PC-3 (cell line): ENCODE measurements at regions not wholly inside any gene's neighbourhood (a gene's known extent, or its start where the extent isn't known, plus 50 kb on each side); places are given as distances from the start of the nearest gene placed in this dataset.

Source experiments
- EZH2 ChIP-seq: fragments of 300-600 bp; sonication (generic); IDR thresholded peaks from one replicate; pipeline ENCODE4 v1.6.1; 2017; ENCODE audit warnings: antibody characterized with exemption, mild to moderate bottlenecking, low read length; ENCODE audit not compliant: unreplicated experiment
- TF ChIP-seq, protein P1 (sequence below): fragments of 300-600 bp; sonication (generic); conservative IDR thresholded peaks from 2 replicates; pipeline ENCODE4 v1.5.1; 2017; ENCODE audit warnings: antibody characterized with exemption, low read depth, mild to moderate bottlenecking, low read length

DNA sequence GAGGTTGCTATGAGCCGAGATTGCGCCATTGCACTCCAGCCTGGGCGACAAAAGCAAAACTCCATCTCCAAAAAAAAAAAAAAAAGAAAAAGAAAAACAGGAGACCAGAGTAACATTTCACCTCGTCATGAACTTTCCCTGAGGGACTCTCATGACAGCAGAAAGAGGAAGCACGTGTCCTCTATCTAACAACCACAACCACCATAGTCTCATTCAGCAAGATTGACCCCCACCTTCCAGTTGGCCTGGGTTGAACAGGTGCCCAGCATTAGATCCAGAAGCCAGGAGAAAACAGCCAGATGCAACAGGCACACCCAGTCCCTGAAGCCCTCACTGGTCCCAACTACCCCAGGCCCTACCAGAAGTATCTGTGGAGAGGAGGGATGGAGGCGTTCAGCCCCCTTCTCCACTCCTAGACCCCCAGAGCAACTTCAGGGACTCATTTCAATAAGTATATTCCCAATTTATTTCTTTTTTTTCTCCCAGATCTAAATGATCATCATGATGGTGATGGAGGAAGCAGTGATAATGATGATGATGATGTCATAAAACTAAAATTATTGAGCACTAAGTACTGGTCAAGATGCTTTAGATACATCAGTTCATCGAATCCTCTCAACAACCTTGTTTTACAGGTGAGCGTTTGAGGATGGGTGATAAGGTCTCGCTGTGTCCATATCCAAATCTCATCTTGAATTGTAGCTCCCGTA, 235.0 kb downstream of the EFCAB11 start:
- TF ChIP-seq, protein P1, sequence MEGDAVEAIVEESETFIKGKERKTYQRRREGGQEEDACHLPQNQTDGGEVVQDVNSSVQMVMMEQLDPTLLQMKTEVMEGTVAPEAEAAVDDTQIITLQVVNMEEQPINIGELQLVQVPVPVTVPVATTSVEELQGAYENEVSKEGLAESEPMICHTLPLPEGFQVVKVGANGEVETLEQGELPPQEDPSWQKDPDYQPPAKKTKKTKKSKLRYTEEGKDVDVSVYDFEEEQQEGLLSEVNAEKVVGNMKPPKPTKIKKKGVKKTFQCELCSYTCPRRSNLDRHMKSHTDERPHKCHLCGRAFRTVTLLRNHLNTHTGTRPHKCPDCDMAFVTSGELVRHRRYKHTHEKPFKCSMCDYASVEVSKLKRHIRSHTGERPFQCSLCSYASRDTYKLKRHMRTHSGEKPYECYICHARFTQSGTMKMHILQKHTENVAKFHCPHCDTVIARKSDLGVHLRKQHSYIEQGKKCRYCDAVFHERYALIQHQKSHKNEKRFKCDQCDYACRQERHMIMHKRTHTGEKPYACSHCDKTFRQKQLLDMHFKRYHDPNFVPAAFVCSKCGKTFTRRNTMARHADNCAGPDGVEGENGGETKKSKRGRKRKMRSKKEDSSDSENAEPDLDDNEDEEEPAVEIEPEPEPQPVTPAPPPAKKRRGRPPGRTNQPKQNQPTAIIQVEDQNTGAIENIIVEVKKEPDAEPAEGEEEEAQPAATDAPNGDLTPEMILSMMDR: no peak
- no peak for TF ChIP-seq EZH2
